Natural killer cell treated with Interleukin-12 subunit alpha and Interleukin-12 subunit beta and Interleukin-15 and Interleukin-18, amount 100 ng/mL, for 72 hours (primary cell): ENCODE measurements at regions not wholly inside any gene's neighbourhood (a gene's known extent, or its start where the extent isn't known, plus 50 kb on each side); places are given as distances from the start of the nearest gene placed in this dataset.
"Not testable (repeated sequence)": the region's sequence is repeated elsewhere in the genome, so short reads cannot be mapped to it uniquely, and the experiment has no call there.

Source experiments
- ATAC-seq, 2 donors: fragments of 150-1000 bp; cut with Tn5 transposase in 1 of 2; sonication (Bioruptor Pico), chemical (Tn5 transposase) in 1 of 2; 2 replicates each; pipeline ENCODE4 v1.10.0; 2021
- DNase-seq: peaks from one replicate; pipeline ENCODE4 v3.0.0; 2022; ENCODE audit warnings: low spot score
- H3K27ac Mint-ChIP-seq, 2 donors: 1 replicate in 1 of 2; 2 replicates in 1 of 2; pipeline ENCODE4 v1.8.0; 2022; ENCODE audit warnings: mixed read lengths in 2 of 2, mild to moderate bottlenecking in 1 of 2, moderate library complexity in 1 of 2
- H3K27me3 Mint-ChIP-seq, 2 donors: 1 replicate in 1 of 2; 2 replicates in 1 of 2; pipeline ENCODE4 v1.8.0; 2022; ENCODE audit warnings: mixed read lengths in 2 of 2
- H3K36me3 Mint-ChIP-seq: one replicate; pipeline ENCODE4 v1.8.0; 2022; ENCODE audit warnings: mixed read lengths
- H3K4me1 Mint-ChIP-seq, 2 donors: 1 replicate in 1 of 2; 2 replicates in 1 of 2; pipeline ENCODE4 v1.8.0; 2022; ENCODE audit warnings: low read depth in 2 of 2, mixed read lengths in 2 of 2, mild to moderate bottlenecking in 1 of 2
- H3K4me3 Mint-ChIP-seq: one replicate; pipeline ENCODE4 v1.8.0; 2022; ENCODE audit warnings: mixed read lengths
- H3K9me3 Mint-ChIP-seq: 2 replicates; pipeline ENCODE4 v1.8.0; 2022; ENCODE audit warnings: mixed read lengths

DNA sequence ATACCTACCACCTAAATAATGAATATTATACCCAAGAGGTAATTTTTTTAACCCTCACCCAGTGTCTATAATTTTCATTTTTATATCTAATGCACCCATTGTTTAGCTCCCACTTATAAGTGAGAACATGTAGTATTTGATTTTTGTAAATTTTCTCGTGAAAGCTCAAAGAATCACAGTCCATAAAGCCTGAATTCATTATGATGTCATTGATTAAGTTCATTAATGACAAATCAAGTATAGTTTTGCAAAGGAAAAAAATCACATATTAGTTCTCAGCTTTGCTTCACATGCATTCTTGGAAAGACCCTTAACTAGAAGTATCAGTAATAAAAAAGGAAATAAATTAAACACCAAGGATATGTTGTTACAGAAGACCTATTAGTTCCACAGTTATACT lies 425.3 kb upstream of the UBE2E2 start:
- Mint-ChIP-seq H3K27me3 (no peaks in the 10 kb centered on the region), H3K36me3 (no peaks in the 10 kb centered on the region), H3K4me1 (no peaks in the 10 kb centered on the region), H3K9me3 (peaks cover 4% of the 10 kb centered on the region), H3K27ac (no peak overlapping the region), H3K4me3 (no peak overlapping the region)
- DNase-seq (no peak), ATAC-seq (no peak)

DNA sequence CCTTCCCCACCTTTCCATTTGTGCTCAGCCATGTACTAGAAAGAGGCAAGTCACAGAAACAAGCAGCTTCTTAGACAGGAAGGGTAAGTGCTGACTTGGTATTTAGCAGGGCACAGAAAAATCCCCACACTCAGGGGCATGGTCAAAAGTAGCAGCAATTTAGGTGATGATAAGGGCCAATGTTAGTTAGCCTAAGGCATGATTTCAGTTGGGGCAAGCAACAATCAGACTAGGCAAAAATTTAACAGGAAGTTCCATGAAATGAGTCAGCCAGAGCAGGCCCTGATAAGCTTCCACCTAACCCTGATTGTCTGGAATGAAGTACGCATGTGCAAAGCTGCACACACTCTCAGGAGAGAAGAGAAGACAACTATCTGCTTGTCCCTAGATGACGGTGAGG lies 423.4 kb upstream of the UBE2E2 start:
- Mint-ChIP-seq H3K9me3 (peaks cover 13% of the 10 kb centered on the region), H3K4me3 (no peak overlapping the region), H3K36me3 (peaks cover 6% of the 10 kb centered on the region), H3K27me3 (no peaks in the 10 kb centered on the region), H3K4me1 (no peaks in the 10 kb centered on the region), H3K27ac (no peak overlapping the region)
- ATAC-seq (no peak), DNase-seq (no peak)

DNA sequence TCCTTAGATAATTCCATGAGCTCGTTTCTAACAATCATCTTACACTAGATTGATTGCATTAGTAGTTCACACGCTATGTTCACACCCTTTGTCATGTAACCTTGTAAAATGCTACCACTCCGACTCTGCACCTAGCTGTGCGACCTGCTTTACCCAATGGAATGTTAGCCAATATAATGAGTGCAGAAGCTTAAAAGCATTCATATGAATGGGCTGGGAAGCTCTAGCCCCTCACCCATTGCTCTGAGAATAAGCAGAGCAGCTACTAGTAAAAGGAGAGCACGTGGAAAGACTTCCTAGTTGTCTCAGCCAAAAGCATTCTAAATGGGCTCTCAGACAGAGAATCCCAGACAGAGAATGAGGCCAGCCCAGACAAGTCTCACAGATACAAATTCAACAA lies 410.6 kb upstream of the UBE2E2 start:
- peaks cover 10% of the 10 kb centered on the region for H3K9me3 Mint-ChIP-seq
- no peaks in the 10 kb centered on the region for H3K4me1 Mint-ChIP-seq
- DNase-seq: no peak
- no peak for ATAC-seq
- no peak overlapping the region for H3K4me3 Mint-ChIP-seq
- no peak overlapping the region for H3K27ac Mint-ChIP-seq
- no peaks in the 10 kb centered on the region for H3K36me3 Mint-ChIP-seq
- no peaks in the 10 kb centered on the region for H3K27me3 Mint-ChIP-seq

GRCh38 chr3:22795917-22796316 lies 407.2 kb upstream of the UBE2E2 start:
- Mint-ChIP-seq H3K36me3 (no peaks in the 10 kb centered on the region), H3K27me3 (no peaks in the 10 kb centered on the region), H3K4me1 (no peaks in the 10 kb centered on the region), H3K27ac (no peak overlapping the region), H3K9me3 (peaks cover 4% of the 10 kb centered on the region), H3K4me3 (no peak overlapping the region)
- ATAC-seq (no peak), DNase-seq (no peak)

GRCh38 chr3:22798461-22798860 lies 404.7 kb upstream of the UBE2E2 start:
- H3K9me3 Mint-ChIP-seq: peaks cover 7% of the 10 kb centered on the region
- no peak for ATAC-seq
- H3K4me3 Mint-ChIP-seq: no peak overlapping the region
- no peaks in the 10 kb centered on the region for H3K4me1 Mint-ChIP-seq
- H3K27ac Mint-ChIP-seq: no peak overlapping the region
- no peaks in the 10 kb centered on the region for H3K36me3 Mint-ChIP-seq
- no peaks in the 10 kb centered on the region for H3K27me3 Mint-ChIP-seq
- no peak for DNase-seq

DNA sequence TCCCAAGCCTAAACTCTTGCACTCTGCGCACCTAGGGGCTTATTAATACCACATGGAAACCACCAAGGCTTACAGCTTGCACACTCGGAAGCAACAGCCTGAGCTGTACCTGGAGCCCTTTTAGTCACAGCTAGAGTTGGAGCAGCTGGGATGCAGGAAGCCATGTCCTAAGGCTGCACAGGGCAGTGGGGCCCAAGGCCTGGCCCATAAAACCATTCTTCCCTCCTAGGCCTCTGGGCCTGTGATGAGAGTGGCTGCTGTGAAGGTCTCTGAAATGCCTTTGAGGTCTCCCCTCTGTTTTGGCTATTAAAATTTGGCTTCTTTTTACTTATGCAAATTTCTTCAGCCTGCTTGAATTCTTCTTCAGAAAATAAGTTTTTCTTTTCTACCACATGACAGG lies 383.9 kb upstream of the UBE2E2 start:
- no peaks in the 10 kb centered on the region for H3K36me3 Mint-ChIP-seq
- H3K27ac Mint-ChIP-seq: no peak overlapping the region
- H3K27me3 Mint-ChIP-seq: no peaks in the 10 kb centered on the region
- peaks cover 5% of the 10 kb centered on the region for H3K9me3 Mint-ChIP-seq
- DNase-seq: no peak
- no peak overlapping the region for H3K4me3 Mint-ChIP-seq
- no peaks in the 10 kb centered on the region for H3K4me1 Mint-ChIP-seq
- no peak for ATAC-seq

- H3K27me3 Mint-ChIP-seq: no peaks in the 10 kb centered on the region
Measured at GRCh38 chr3:22835041-22835440, 368.1 kb upstream of the UBE2E2 start.

DNA sequence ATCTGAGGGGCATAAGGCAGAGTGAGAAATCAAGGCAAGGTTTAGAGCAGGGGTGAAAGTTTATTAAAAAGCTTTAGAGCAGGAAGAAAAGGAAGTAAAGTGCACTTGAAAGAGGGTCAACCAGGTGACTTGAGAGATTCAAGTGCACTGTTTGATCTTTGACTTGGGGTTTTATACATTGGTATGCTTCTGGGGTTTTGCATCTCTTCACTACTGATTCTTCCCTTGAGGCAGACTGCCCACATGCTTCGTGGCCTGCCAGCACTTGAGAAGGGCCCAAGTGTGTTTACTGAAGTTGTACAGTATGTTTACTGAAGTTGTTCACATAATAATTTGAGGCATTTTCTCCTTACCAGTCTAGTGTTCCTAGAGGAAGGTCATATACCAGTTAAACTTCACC lies 367.0 kb upstream of the UBE2E2 start:
- H3K4me1 Mint-ChIP-seq: no peaks in the 10 kb centered on the region
- H3K36me3 Mint-ChIP-seq: no peaks in the 10 kb centered on the region
- no peak overlapping the region for H3K27ac Mint-ChIP-seq
- H3K9me3 Mint-ChIP-seq: peaks cover 7% of the 10 kb centered on the region
- DNase-seq (no peak), ATAC-seq (no peak)
- H3K4me3 Mint-ChIP-seq: no peak overlapping the region
- no peaks in the 10 kb centered on the region for H3K27me3 Mint-ChIP-seq

More at GRCh38 chr3:22835041-22835440, 368.1 kb upstream of the UBE2E2 start:
- peaks cover 2% of the 10 kb centered on the region for H3K9me3 Mint-ChIP-seq
- H3K4me3 Mint-ChIP-seq: no peak overlapping the region
- H3K27ac Mint-ChIP-seq: no peak overlapping the region
- H3K4me1 Mint-ChIP-seq: no peaks in the 10 kb centered on the region
- no peak for ATAC-seq
- DNase-seq: no peak
- H3K36me3 Mint-ChIP-seq: no peaks in the 10 kb centered on the region

- no peak overlapping the region for H3K27ac Mint-ChIP-seq
- H3K4me1 Mint-ChIP-seq: no peaks in the 10 kb centered on the region
- H3K9me3 Mint-ChIP-seq: peaks cover 9% of the 10 kb centered on the region
- DNase-seq (no peak), ATAC-seq (no peak)
- H3K4me3 Mint-ChIP-seq: no peak overlapping the region
- no peaks in the 10 kb centered on the region for H3K27me3 Mint-ChIP-seq
- H3K36me3 Mint-ChIP-seq: no peaks in the 10 kb centered on the region
Measured at GRCh38 chr3:22843854-22844253, 359.3 kb upstream of the UBE2E2 start.

GRCh38 chr3:22846566-22846965 lies 356.6 kb upstream of the UBE2E2 start:
- Mint-ChIP-seq H3K4me3 (no peak overlapping the region), H3K27me3 (no peaks in the 10 kb centered on the region), H3K4me1 (no peaks in the 10 kb centered on the region), H3K27ac (no peak overlapping the region), H3K9me3 (peaks cover 4% of the 10 kb centered on the region), H3K36me3 (no peaks in the 10 kb centered on the region)
- DNase-seq (no peak), ATAC-seq (no peak)

DNA sequence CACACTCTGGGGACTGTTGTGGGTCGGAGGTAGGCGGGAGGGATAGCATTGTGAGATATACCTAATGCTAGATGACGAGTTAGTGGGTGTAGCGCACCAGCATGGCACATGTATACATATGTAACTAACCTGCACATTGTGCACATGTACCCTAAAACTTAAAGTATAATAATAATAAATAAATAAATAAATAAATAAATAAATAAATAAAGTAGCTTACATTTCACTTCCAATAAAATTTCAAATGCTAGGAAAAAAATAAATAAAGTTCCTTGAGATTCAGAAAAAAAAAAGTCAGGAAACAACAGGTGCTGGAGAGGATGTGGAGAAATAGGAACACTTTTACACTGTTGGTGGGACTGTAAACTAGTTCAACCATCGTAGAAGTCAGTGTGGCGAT lies 353.5 kb upstream of the UBE2E2 start:
- not testable (repeated sequence) for H3K27me3 Mint-ChIP-seq, ATAC-seq, H3K36me3 Mint-ChIP-seq, H3K9me3 Mint-ChIP-seq, H3K27ac Mint-ChIP-seq, DNase-seq, H3K4me3 Mint-ChIP-seq, H3K4me1 Mint-ChIP-seq

DNA sequence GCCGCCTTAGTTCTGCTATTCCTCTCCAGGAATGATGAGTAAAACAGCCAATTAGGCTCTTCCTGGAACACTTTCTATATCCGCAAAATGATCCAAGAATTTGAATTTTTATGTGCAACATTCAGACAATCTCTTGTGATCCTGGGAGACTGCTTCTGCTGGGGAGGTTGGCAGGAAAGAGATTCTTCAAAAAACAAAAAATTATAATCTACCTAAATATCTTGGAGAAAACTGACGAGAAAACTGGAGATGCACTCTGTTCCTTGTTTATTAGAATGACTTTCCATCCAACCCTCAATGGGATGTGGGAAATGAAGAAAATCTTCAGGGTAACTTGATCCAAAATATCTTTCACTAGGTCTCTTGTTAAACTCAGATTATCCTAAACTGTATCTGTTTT lies 346.3 kb upstream of the UBE2E2 start:
- peaks cover 5% of the 10 kb centered on the region for H3K9me3 Mint-ChIP-seq
- H3K4me3 Mint-ChIP-seq: no peak overlapping the region
- H3K36me3 Mint-ChIP-seq: no peaks in the 10 kb centered on the region
- ATAC-seq: no peak
- no peak for DNase-seq
- no peaks in the 10 kb centered on the region for H3K27me3 Mint-ChIP-seq
- no peak overlapping the region for H3K27ac Mint-ChIP-seq
- H3K4me1 Mint-ChIP-seq: no peaks in the 10 kb centered on the region

GRCh38 chr3:22858486-22858885 lies 344.6 kb upstream of the UBE2E2 start:
- ATAC-seq: no peak
- Mint-ChIP-seq H3K27me3 (no peaks in the 10 kb centered on the region), H3K36me3 (no peaks in the 10 kb centered on the region), H3K9me3 (peaks cover 5% of the 10 kb centered on the region), H3K4me1 (no peaks in the 10 kb centered on the region), H3K27ac (no peak overlapping the region), H3K4me3 (no peak overlapping the region)
- DNase-seq: no peak

- no peaks in the 10 kb centered on the region for H3K4me1 Mint-ChIP-seq
- H3K27me3 Mint-ChIP-seq: no peaks in the 10 kb centered on the region
- H3K27ac Mint-ChIP-seq: no peak overlapping the region
- ATAC-seq: no peak
- H3K4me3 Mint-ChIP-seq: no peak overlapping the region
- H3K36me3 Mint-ChIP-seq: no peaks in the 10 kb centered on the region
- H3K9me3 Mint-ChIP-seq: peaks cover 3% of the 10 kb centered on the region
- no peak for DNase-seq
Measured at GRCh38 chr3:22859618-22860017, 343.5 kb upstream of the UBE2E2 start.

GRCh38 chr3:22861426-22861825 lies 341.7 kb upstream of the UBE2E2 start:
- peaks cover 3% of the 10 kb centered on the region for H3K9me3 Mint-ChIP-seq

More at GRCh38 chr3:22861426-22861825, 341.7 kb upstream of the UBE2E2 start:
- no peaks in the 10 kb centered on the region for H3K27me3 Mint-ChIP-seq
- H3K27ac Mint-ChIP-seq: no peak overlapping the region
- no peak overlapping the region for H3K4me3 Mint-ChIP-seq
- no peaks in the 10 kb centered on the region for H3K36me3 Mint-ChIP-seq
- DNase-seq: no peak
- no peak for ATAC-seq
- H3K4me1 Mint-ChIP-seq: no peaks in the 10 kb centered on the region
